A549 (cell line): ENCODE measurements at regions not wholly inside any gene's neighbourhood (a gene's known extent, or its start where the extent isn't known, plus 50 kb on each side); places are given as distances from the start of the nearest gene placed in this dataset.

Source experiments
- CHD2 ChIP-seq: fragments of 150-350 bp; IDR thresholded peaks from 2 replicates; pipeline ENCODE4 v1.6.1; 2014; ENCODE audit warnings: low read length; ENCODE audit not compliant: partially characterized antibody
- POLR2A ChIP-seq: IDR thresholded peaks from 2 replicates; pipeline ENCODE4 v1.6.1; 2012; ENCODE audit warnings: mild to moderate bottlenecking, low read length
- POLR2AphosphoS2 ChIP-seq: conservative IDR thresholded peaks from 2 replicates; pipeline ENCODE4 v1.6.1; 2012; ENCODE audit warnings: low read length, improper control_type of control experiment, inconsistent platforms
- REST ChIP-seq: fragments of 200-600 bp; sonication (generic); IDR thresholded peaks from 2 replicates; pipeline ENCODE4 v1.6.1; 2016; ENCODE audit warnings: antibody characterized with exemption, mild to moderate bottlenecking, moderate library complexity
- TFCP2L1 ChIP-seq: fragments of 250-450 bp; sonication (Bioruptor Pico); IDR thresholded peaks from 2 replicates; pipeline ENCODE4 v1.5.0; 2021; ENCODE audit warnings: mild to moderate bottlenecking

GRCh38 chr18:73594749-73595148, 552.9 kb downstream of the FBXO15 start:
- TF ChIP-seq CHD2 (no peak), TFCP2L1 (no peak), POLR2AphosphoS2 (no peak), POLR2A (no peak), REST (no peak)
